Tibial nerve (tissue), 3 donors: ENCODE measurements at regions not wholly inside any gene's neighbourhood (a gene's known extent, or its start where the extent isn't known, plus 50 kb on each side); places are given as distances from the start of the nearest gene placed in this dataset.

Experiments used
- CTCF ChIP-seq, 5 experiments: fragments of 200-600 bp in 3 of 5; fragments of 450-650 bp in 2 of 5; sonication (generic) in 3 of 5; IDR thresholded peaks; one replicate each; pipeline ENCODE4 v1.5.1; 2016 to 2019; ENCODE audit warnings: antibody characterized with exemption in 5 of 5, mild to moderate bottlenecking in 3 of 5, moderate library complexity in 2 of 5
- POLR2A ChIP-seq, 2 donors: fragments of 450-650 bp; IDR thresholded peaks; one replicate each; pipeline ENCODE4 v1.6.1; 2017; ENCODE audit warnings: antibody characterized with exemption in 2 of 2, mild to moderate bottlenecking in 2 of 2, moderate library complexity in 2 of 2

DNA sequence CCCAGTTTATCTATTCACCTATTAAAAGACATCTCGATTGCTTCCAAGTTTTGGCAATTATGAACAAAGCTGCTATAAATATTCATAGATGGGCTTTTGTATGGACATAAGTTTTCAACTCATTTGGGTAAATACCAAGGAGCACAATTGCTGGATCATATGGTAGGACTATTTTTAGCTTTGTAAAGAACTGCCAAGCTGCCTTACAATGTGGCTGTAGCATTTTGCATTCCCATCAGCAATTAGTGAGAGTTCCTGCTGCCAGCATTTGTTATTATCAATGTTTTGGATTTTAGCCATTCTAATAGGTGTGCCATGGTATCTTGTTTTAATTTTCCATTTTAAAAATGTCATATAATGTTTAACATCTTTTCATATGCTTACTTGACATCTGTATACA lies 475.6 kb upstream of the NCAM2 start:
- TF ChIP-seq CTCF (IDR thresholded peaks at IDR 0.05) (no peak), POLR2A (IDR thresholded peaks at IDR 0.05) (no peak)
